Ectodermal cell (in vitro differentiated cells): ENCODE measurements at regions not wholly inside any gene's neighbourhood (a gene's known extent, or its start where the extent isn't known, plus 50 kb on each side); places are given as distances from the start of the nearest gene placed in this dataset.

Source experiments
- H3K27ac ChIP-seq: 2 replicates; pipeline ENCODE4 v1.7.0; 2013; ENCODE audit warnings: mild to moderate bottlenecking, low read depth, low read length; ENCODE audit not compliant: insufficient read depth, poor library complexity, severe bottlenecking
- H3K27me3 ChIP-seq: 2 replicates; pipeline ENCODE4 v1.7.0; 2013; ENCODE audit warnings: mild to moderate bottlenecking, low read length; ENCODE audit not compliant: insufficient read depth, control insufficient read depth, poor library complexity, severe bottlenecking
- H3K36me3 ChIP-seq: one replicate; pipeline ENCODE4 v1.7.0; 2013; ENCODE audit warnings: low read length; ENCODE audit not compliant: control insufficient read depth, insufficient read depth
- H3K4me1 ChIP-seq: one replicate; pipeline ENCODE4 v1.7.0; 2013; ENCODE audit warnings: low read length; ENCODE audit not compliant: control insufficient read depth, insufficient read depth
- H3K4me3 ChIP-seq: 2 replicates; pipeline ENCODE4 v1.7.0; 2013; ENCODE audit warnings: low read depth, low read length, control low read depth; ENCODE audit not compliant: insufficient read depth
- H3K9me3 ChIP-seq: 2 replicates; pipeline ENCODE4 v1.7.0; 2013; ENCODE audit warnings: mild to moderate bottlenecking, low read length, moderate library complexity; ENCODE audit not compliant: control insufficient read depth
- WGBS, 2 experiments: methylation state at CpG; one replicate each; pipeline ENCODE4 v1.1.7; 2013; ENCODE audit warnings: missing lambda C conversion rate in 2 of 2; 5-methylcytosine and 5-hydroxymethylcytosine counted together

DNA sequence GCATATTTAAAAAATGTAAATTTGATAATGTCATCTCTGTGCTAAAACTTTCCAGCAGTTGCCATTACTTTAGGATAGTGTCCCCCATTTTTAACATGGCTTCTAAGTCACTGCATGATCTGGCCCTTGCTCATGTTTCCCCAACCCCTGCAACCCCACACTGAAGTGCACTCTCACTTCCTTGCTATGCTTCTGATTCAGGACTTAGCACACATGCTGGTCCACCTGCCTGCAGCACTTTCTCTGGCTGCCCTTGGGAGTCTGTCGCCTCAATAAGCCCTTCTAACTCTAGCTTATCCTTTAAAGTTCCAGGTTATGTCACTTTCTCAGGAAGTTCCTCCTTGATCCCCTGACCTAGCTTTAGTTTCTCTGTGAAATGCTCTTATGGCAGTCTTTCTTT, 241.0 kb downstream of the POSTN start:
- 94 to 96% methylated on average over 1 of the region's 1 CpG for WGBS, 2 experiments
- Histone ChIP-seq H3K36me3 (no peaks in the 10 kb centered on the region), H3K9me3 (no peaks in the 10 kb centered on the region), H3K27me3 (no peaks in the 10 kb centered on the region), H3K27ac (no peak overlapping the region), H3K4me3 (no peak overlapping the region), H3K4me1 (no peaks in the 10 kb centered on the region)

DNA sequence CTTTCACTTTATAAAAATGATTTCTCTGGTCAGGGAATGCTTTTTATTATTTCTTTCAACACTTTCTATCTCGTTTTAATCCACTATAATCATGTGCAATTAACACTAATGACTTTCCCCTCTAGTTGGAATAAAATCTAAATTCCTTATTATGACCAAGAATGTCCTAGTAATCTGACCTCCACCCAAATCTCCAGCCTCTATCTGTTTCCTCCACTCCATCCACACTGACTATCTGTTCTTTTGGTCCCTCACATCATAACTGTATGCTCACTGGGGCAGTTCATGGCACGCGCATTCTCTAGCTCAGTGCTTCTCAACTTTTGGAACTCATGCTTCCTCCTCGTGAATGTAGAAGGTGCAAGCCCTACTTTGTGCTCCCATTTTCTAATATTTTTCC, 244.7 kb downstream of the POSTN start:
- Histone ChIP-seq H3K9me3 (no peaks in the 10 kb centered on the region), H3K36me3 (no peaks in the 10 kb centered on the region), H3K27ac (no peak overlapping the region), H3K4me3 (no peak overlapping the region), H3K4me1 (no peaks in the 10 kb centered on the region), H3K27me3 (no peaks in the 10 kb centered on the region)
- WGBS, 2 experiments: 91 to 94% methylated on average over 4 of the region's 4 CpGs

DNA sequence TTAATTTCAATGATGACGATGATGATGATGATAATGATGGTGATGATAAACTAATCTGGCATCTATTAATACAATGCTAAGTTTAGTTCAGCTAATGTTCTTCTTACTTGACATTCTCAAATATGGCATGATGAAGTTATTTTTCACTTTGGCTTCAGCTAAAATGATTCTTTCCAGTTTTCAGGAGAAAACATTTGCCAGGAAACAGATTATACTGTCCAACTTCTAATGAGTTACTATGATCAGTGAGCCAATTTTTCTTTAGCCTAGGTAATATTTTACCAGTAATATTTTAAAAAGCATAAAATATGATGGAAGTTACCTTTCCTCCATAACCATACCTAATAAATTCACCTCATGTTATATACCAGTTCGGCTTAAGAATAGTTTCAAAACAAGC, 245.7 kb upstream of the CSNK1A1L start:
- Histone ChIP-seq H3K4me3 (no peak overlapping the region), H3K36me3 (no peaks in the 10 kb centered on the region), H3K27me3 (no peaks in the 10 kb centered on the region), H3K4me1 (no peaks in the 10 kb centered on the region), H3K27ac (no peak overlapping the region), H3K9me3 (no peaks in the 10 kb centered on the region)
- 91 to 100% methylated on average over 1 to 2 of the region's 2 CpGs for whole genome bisulfite sequencing, 2 experiments

DNA sequence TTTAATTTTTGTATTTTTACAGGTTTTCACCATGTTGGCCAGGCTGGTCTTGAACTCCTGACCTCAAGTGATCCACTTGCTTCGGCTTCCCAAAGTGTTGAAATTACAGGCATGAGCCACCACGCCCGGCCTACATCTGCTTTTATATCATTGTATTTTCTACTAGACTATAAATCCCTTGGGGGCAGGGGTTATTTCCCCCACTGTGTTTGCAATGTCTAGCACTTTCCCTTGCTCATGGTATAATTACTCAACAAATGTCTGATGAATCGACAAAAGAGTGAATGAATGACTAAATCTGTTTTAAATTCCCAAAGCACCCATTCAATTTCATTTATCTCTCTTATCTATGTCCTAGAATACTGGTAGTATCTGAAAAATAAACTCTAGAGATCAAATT, 244.5 kb upstream of the CSNK1A1L start:
- H3K27me3 ChIP-seq: no peaks in the 10 kb centered on the region
- H3K4me1 ChIP-seq: no peaks in the 10 kb centered on the region
- H3K4me3 ChIP-seq: no peak overlapping the region
- H3K27ac ChIP-seq: no peak overlapping the region
- WGBS, 2 experiments: 94 to 97% methylated on average over 4 of the region's 4 CpGs
- H3K9me3 ChIP-seq: no peaks in the 10 kb centered on the region
- no peaks in the 10 kb centered on the region for H3K36me3 ChIP-seq

DNA sequence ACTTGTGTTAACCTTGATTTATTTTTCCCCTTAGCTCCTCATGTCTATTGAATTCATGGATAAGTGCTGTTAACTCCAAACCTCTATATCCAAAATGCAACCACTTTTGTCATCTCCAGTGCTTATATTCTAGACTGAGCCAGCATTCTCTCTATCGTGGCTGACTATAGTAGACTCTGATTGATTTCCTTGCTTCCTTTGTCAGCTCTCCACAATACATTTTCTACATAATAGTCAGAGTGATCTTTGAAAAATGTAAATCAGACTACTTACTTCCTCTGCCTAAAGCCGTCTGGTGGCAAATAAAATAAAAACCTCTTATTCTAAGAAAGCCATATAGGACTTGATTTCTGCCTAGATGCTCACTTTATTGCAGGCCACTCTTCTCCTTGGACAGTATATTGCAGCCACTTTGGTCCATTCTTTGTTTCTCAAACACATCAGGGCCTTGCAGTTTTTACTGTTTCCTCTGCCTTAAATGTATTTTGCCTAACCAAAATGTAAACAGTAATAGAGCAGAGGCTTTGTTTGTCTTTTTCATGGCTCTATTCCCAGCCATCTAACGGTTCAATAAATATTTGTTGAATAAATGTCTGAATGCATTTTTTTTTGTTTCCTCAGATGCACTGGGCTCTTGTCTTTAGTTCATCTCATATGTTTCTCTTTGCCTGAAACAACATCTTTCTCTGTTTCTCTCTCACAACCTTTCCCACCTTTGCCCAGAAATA, 243.6 kb upstream of the CSNK1A1L start:
- Histone ChIP-seq H3K4me3 (no peak overlapping the region), H3K36me3 (no peaks in the 10 kb centered on the region), H3K9me3 (no peaks in the 10 kb centered on the region), H3K4me1 (no peaks in the 10 kb centered on the region), H3K27ac (no peak overlapping the region), H3K27me3 (no peaks in the 10 kb centered on the region)
- WGBS, 2 experiments: 90 to 92% methylated on average over 3 of the region's 3 CpGs

DNA sequence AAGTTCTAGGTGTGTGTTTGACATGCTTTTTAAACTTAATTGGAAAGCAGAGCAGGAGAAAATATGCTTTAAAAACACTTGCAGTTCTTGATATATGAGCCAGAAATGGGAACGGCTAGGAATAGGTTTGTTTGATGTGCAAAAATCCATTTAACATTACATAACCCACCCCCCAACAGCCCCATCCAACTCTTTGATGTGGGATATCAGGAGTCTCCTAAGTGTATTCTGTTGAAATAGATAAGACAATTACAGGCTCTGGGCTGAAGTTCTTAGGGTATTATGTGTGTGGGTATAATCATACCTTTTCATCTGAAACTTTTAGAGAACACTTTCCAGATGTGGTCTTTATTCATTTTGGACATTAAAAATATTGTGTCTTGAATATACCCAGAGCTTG, 240.4 kb upstream of the CSNK1A1L start:
- H3K9me3 ChIP-seq: no peaks in the 10 kb centered on the region
- no peak overlapping the region for H3K27ac ChIP-seq
- no peak overlapping the region for H3K4me3 ChIP-seq
- no peaks in the 10 kb centered on the region for H3K4me1 ChIP-seq
- WGBS, 2 experiments: no CpG with 5 or more reads among the region's 1 CpG
- no peaks in the 10 kb centered on the region for H3K36me3 ChIP-seq
- no peaks in the 10 kb centered on the region for H3K27me3 ChIP-seq

DNA sequence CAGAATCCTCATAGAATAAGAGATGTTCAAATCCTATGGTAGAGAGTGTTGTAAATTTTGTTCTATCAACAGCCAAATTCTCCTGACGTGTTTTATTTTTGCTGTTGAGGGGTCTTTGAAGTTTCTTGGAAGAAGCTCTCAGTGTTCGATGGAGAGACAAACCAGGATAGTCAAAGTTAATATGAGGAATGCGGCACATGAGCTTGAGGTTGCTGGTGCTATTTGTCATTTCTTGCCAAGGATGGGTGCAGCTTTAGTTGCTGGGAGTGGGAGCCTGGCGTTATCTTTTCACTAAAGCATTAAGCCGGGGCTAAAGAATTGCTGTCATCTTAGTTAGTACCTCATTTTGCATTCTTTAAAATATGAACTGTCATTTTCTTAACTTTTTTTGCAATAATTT, 239.9 kb upstream of the CSNK1A1L start:
- Histone ChIP-seq H3K4me1 (no peaks in the 10 kb centered on the region), H3K27ac (no peak overlapping the region), H3K36me3 (no peaks in the 10 kb centered on the region), H3K27me3 (no peaks in the 10 kb centered on the region), H3K9me3 (no peaks in the 10 kb centered on the region), H3K4me3 (no peak overlapping the region)
- 85 to 95% methylated on average over 5 of the region's 5 CpGs for WGBS, 2 experiments

DNA sequence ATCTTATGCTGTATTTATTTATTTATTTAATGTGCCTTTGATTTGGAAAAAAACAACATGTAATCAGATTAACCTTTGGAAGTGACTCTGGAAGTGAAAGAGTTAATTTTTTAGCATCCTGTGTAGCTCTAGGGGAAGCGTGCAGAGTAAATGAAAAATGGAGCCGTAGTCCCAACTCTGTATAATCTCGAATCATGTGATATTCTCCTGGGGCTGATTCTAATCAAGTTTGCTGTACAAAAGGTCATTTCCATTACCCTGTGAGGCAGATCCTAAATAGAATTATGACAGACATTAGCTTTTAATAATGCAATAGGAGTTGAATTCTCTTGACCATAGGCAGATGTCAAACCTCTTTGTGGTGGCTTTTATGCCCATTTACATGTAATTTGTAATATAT, 238.6 kb upstream of the CSNK1A1L start:
- no peak overlapping the region for H3K4me3 ChIP-seq
- H3K9me3 ChIP-seq: no peaks in the 10 kb centered on the region
- no peaks in the 10 kb centered on the region for H3K27me3 ChIP-seq
- H3K36me3 ChIP-seq: no peaks in the 10 kb centered on the region
- H3K27ac ChIP-seq: no peak overlapping the region
- WGBS, 2 experiments: 55 to 57% methylated on average over 3 of the region's 3 CpGs
- no peaks in the 10 kb centered on the region for H3K4me1 ChIP-seq

DNA sequence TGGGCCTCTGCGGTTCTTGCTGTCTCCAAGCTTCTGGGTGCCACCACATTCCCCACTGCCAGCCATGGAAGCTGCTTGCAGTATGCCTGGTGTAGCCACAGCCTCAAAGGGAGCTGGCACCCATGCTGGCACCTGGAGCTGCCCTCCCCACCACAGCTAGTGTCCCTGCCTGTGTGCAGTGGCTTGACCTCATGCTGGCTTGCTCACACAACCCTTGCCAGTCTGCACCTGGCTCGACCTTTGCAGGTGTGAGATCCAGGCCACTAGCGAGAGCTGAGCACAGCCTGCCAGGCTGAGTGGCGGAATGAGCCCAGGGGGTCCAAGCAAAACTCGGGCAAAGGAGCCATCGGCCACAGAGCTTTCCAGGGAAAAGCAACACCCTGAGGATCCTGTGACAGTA, 236.7 kb upstream of the CSNK1A1L start:
- Histone ChIP-seq H3K27ac (no peak overlapping the region), H3K4me1 (no peaks in the 10 kb centered on the region), H3K9me3 (no peaks in the 10 kb centered on the region), H3K27me3 (no peaks in the 10 kb centered on the region), H3K4me3 (no peak overlapping the region), H3K36me3 (no peaks in the 10 kb centered on the region)
- WGBS, 2 experiments: 80 to 89% methylated on average over 5 to 6 of the region's 6 CpGs

DNA sequence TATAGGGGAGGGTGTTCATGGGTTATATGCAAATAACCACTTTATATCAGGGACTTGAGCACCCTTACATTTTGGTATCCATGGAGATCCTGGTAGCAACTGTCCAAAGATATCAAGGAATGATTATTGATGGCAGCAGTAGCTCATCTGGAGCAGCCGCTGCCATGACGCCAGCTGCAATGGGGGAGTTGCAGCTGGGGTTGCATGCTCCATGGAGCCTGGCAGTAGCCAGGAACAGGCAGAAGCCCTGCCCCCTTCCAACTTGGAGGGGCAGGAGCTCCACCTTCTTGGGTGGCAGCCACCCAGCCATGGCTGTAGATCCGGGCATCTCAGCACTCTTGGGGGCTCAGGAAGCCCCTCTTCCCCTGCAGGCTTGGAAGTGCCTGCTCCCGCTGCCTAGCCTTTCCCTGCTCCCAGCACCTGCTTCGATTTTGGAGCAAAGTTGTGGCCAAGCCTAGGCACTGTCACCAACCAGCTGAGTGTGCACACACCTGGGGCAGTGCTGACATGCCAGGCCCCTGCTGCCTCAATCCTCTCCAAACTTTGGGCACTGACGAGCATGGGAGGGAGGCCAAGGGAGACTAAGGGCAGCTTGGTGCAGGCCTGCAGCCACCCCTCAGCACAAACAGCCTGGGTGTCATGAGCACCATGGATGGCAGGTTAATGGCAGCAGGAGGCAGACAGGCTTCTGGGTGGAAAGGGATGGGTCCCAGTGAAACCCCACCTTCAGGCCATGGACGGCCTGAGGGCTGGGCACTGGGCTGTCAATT, 235.6 kb upstream of the CSNK1A1L start:
- Histone ChIP-seq H3K9me3 (no peaks in the 10 kb centered on the region), H3K36me3 (no peaks in the 10 kb centered on the region), H3K27me3 (no peaks in the 10 kb centered on the region), H3K27ac (no peak overlapping the region), H3K4me3 (no peak overlapping the region), H3K4me1 (no peaks in the 10 kb centered on the region)
- 73 to 75% methylated on average over 7 of the region's 7 CpGs for WGBS, 2 experiments
